ENCODE measurements at regions not wholly inside any gene's neighbourhood (a gene's known extent, or its start where the extent isn't known, plus 50 kb on each side); places are given as distances from the start of the nearest gene placed in this dataset.

DNA sequence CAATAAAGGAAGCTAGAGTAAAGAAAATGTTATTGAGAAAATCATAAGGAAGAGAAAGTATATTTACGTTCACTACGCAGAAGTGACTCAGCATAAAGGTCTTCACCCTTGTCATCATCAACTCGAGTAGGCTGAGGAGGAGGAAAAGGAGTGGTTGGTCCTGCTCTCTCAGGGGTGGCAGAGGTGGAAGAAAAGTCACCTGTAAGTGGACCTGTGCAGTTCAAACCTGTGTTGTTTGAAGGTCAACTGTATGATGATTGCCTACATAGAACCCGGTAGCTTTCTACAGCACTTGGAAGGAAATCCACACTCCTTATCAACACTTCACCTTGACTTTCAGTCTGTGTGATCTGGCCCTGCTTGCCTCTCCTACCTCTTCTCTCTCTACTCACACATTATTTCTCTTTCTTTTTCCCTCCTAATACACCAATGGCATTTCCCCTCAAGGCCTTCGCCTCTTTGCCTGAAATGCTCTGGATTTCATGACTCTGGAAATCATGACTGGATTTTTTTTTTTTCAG is 109.3 kb upstream of the CPEB4 start:
- no peak for DNase-seq (ENCODE audit: extremely low read depth in 1 of 2, low read depth in 1 of 2)

DNA sequence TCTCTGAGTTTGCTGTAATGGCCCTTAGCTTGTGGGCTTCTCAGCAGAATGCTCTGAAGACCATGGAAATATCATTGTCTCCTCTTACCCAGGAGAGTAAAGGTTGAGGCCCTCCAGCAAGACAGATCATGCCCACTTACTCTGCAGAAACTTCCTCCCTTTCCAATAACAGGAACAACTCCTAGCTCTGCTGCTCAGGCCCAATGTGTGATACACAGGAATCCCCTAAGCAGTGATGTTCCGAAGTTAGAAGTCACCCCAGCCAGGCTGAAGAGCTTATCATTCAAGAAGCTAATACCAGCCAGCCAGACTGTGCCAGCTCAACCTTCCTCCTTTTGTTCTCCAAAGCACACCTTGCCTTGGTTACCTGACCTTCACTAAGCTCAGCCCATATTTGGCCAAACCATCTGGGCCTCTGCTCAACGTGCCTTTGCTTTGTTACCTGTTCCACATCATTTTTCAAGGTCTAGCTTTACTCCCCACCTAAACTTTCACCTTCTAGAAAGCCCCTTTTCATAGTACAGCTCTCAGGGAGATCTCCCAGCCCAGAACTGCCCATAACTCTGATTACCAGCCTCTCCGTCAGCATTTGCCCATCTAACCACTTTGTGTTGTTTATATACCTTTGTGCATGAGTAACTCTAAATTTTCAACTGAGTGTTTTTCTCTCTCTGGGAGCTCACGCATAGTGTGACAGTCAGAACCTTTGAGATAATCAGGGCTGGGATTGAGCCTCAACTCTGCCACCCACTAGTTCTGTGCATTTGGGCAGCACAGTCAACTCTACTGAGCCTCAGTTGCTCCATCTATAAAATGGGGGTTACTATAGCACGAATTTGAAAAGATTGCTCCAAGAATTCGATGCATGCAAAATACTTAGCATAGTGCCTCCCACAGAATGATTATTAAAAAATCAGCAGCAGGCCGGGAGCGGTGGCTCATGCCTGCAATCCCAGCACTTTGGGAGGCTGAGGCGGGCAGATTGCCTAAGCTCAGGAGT is 107.6 kb upstream of the CPEB4 start:
- DNase-seq (ENCODE audit: extremely low read depth in 1 of 2, low read depth in 1 of 2), result no peak

DNA sequence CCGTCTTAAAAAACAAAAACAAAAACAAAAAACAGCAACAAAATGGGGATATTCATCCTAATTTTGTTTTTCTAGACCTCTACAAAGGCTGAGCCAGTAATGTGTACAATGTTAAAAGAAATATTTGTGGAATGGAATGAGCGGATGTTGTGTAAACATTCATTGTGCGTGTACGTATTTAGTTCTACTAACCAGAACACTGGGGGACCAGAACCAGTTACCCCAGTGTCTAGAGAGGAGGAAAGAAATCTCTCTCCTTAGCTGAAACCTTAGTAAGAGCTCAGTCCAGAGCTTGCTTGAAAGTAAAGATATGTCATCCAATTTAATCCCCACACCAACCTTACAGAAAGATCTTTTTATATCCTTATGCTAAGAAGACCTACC is 106.7 kb upstream of the CPEB4 start:
- no peak for DNase-seq (ENCODE audit: extremely low read depth in 1 of 2, low read depth in 1 of 2)

DNA sequence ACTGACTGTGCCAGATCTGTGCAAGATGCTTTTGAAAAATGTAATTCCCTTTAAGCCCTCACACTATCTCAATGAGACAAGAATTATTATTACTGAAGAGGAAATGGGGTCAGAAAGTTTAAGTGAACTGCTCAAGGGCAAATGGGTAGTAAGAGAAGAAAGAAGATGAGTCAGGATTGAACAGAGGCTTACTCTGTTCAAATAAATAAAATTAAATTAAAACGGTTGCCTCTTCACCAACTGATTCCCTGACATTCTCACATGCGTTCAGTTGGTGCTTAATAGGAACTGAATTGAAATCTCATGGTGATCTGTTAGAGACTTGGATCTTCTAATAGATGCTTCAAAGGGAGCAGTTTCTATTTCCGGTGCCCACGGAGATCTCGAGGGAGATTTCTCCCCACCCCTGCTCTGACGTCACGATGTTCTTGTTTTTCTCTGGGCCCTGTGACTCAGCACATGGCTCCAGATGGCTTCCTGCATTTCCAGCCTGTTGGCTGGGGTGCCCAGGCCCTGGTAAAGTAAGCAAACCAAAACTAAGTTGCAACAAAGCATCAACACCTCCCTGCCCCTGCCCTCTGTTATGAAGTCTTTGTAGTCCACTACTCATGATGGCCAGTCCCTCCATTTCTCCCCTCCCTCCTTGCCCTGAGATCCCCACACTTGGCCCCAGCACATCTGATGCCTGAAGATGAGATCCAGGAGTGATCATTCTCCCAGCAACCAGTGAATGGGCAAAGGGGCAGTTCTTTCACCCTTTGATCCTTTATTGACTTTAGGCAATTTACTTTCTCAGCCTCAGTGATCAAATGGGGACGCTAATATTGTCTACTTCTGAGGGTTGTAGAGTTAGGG is 106.1 kb upstream of the CPEB4 start:
- peak; percentile 1 to 42 for DNase-seq (ENCODE audit: extremely low read depth in 1 of 2, low read depth in 1 of 2)

DNA sequence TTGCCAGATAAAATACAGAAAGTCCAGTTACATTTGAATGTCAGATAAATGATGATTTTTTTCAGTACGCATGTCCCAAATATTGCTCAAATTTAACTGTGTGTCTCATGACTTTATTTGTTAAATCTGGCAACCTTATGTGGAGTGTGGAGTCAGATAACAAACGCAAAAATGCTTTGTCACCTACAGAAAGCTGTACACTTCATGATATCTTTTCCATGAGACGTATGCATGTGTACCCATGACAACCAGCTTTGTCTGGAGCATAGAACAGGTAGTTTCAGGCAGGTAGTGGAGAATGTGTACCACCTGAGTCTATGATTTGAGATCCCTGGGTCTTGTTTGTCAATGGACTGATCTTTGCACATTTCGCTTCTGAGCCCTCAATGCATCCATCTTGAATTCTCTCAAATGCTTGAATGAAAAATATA is 105.5 kb upstream of the CPEB4 start:
- no peak for DNase-seq (ENCODE audit: extremely low read depth in 1 of 2, low read depth in 1 of 2)

DNA sequence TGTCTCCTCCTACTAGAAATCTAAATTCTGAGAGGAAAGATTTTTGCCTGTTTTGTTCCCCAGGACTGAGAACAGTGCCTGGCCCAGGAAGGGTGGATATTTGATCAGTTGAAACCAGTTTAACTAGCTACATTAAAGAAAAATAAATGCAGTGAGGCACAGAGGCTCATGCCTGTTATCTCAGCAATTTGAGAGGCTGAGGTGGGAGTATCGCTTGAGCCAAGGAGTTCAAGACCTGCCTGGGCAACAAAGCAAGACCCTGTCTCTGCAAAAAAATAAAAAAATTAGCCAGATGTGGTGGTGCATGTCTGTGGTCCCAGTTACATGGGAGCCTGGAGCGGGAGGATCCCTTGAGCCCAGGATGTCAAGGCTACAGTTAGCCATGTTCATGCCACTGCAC is 104.8 kb upstream of the CPEB4 start:
- no peak for DNase-seq (ENCODE audit: extremely low read depth in 1 of 2, low read depth in 1 of 2)

DNA sequence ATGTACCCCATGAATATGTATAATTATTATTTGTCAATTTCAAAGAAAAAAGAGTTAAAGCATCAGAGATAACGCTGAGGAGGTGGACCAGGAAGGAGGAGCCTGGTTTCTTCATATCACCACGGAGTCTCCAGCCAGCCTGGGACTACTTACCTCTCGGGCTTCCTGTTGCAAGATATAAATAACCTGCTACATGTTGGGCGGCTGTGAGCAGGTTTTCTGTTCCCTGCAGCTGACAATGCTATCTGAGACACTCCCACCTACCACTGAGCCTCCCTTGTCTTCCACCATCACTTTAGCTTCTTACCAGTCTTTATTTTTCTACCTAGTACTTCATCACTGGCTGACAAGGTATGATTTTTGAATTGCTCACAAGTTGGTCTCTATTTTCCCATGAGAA is 102.7 kb upstream of the CPEB4 start:
- no peak for DNase-seq (ENCODE audit: extremely low read depth in 1 of 2, low read depth in 1 of 2)

DNA sequence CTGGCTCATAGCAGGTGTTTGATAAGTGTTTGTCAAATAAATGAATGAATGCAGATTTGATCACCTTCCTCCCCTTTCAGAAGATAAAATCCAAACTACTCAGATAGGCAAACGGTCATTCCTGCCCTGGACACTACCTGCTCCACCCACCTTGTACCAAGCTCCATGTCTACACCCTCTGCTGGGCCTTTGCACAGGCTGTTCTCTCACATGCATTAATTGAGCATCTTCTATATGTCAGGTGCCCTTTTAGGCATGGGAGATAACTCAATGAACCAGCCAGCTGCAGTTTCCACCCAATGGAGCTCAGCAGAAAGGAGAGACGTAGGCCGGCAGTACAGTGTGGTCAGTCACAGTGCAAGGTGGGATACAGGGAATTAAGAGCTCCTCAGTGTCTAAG is 102.3 kb upstream of the CPEB4 start:
- DNase-seq (ENCODE audit: extremely low read depth in 1 of 2, low read depth in 1 of 2), result no peak

DNA sequence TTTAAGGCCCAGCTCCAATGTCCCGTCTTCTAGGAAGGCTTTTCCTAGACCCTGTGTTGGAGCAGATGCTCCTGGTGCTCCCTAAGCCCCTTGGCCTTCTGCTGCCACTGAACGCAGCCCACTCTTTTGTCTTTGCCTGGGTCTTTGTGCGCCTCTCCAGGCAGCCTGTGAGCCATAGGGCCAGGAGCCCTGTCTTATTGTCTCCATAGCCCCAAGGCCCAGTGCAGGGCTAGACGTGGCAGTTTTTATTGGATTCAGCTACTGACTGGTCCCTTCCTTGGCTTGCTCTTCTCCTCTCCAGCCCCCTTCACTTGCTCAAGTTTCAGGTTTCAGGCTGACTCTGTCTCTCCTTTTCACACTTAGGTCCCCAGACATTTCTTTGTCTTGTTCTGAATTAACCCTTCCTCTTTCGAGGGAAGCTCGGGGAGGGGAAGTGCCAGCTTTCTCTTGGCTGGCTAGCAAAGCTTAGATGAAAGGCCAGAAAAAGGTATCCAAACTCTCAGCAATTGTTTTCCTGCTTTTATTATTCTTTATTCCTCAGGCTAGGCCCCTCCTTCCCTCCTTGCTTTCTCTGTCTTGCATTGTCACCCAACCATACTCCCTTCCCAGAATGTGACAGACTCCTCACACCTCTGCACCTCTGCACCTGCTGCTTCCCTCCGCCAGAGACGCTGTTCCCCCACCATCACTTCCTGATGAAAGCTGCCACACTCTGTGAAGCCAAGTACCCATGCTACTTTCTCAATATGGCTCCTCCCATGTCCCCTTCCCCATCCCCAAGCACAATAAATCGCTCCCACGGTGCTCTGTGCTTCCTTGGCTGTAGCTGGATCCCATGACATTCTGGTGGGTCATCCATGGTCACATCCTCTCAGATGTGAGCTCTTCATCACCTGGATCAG is 101.6 kb upstream of the CPEB4 start:
- DNase-seq (ENCODE audit: extremely low read depth in 1 of 2, low read depth in 1 of 2), result no peak

DNA sequence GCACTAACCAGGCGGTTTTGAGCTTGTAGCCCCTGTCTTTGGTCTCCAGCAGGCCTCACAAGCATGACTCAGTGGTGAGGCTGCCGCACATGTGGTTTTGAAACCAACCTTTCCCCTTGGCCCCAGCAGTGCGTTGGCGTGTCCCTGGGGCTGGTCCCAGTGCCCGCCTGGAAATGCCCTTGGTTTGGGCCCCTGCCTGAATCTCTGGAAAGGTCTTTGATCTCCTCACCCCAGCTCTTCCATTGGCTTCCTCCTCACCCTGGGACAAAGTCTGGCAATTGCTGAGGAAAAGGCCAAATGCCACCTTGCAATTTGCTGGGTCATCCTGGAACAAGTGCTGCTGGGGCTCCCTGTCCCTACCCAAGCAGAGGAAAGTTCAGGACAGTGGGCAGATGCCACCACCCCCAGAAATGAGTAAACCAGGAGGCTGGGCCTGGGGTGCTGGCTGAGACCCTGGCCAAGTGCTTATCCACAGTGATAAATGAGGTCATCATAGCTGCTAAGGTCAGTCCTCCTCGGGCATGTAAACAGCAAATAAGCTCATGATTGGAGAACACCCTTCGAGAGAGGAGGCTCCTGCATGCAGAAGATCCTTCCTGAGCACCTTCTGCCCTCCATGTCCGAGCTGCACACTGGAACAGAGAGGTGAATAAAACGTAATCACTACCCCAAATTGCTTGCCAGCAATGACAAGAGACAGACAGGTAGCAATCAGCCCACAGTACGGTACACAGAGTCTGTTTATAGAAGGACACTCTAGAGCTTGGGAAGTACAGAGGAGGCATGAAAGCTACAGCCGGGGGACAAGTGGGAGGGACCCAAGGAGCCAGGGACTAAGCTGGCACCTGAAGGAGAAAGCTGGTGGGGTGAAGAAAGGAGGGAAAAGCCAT is 98.9 kb upstream of the CPEB4 start:
- DNase-seq (ENCODE audit: extremely low read depth in 1 of 2, low read depth in 1 of 2), result peak in 1 of 2 donors; percentile 9

DNA sequence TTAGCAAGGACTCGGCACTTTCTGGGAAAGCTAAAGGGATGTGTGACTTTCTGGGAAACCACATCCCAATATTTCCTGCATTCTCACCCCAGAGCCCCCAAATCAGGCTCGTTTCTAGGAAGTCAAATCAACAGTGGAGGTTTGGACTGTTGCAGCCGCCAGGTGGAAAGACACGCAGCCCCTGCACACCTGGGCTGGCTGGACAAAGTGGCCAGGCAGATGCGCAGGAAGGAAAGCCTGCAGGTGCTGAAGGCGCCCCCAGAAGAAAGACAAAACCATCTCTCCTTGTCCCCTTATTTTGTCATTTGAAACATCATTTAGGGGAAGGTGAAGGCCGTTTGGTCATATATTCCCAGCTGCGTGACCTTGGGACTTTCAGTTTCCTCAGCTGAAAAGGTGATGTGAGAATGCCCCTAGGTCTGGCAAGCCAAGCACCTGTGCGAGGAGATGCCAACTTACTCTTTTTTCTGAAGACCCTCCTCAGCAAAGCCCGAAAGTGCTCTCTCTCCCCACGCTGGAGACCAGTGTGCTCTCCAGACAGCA is 97.9 kb upstream of the CPEB4 start:
- DNase-seq (ENCODE audit: extremely low read depth in 1 of 2, low read depth in 1 of 2), result no peak

DNA sequence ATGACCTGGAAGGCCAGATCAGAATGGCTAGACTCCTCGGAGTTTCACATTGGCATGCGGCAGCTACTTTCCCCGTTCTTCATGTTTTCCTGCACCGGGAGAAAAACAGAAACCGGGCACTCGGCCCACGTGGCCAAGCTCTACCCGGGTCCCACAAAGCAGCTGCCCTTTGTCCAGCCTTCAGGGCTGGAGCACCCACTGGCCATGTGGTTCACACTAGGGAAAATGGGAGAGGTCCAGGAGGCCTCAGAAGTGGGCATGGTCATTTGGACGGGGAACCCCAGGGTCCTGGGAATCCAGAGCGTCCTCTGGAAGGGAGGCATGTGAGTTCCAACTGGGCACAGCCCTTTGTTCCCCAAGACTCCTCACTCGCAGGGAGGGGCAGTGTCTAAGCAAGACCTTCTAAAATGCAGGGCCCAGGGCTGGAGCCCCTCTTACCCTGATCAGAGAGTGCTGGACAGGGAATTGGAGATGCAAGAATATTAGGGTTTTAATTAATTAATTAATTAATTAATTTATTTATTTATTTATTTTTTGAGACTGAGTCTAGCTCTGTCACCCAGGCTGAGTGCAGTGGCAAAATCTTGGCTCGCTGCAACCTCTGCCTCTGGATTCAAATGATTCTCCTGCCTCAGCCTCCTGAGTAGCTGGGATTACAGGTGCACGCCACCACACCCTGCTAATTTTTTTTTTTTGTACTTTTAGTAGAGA is 97.2 kb upstream of the CPEB4 start:
- no peak for DNase-seq (ENCODE audit: extremely low read depth in 1 of 2, low read depth in 1 of 2)

DNA sequence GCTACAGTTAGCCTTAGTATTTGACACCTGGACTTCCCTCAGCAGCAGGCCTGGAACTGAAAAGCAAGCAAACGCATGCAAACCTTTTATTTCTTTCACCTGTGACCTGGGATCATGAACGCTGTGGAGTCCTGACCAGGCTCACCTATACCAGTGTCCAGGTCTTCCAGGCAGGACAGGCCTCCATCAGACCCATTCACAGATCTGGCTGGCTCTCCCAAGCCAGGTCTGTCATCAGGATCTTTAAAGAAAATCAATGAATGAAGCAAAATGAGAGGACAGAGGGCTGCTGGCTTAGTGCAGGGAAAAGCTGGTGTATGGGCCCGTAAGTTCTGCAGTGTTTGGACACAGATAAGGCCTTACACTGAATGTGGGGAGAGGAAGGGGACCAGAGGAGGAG is 96.3 kb upstream of the CPEB4 start:
- DNase-seq (ENCODE audit: extremely low read depth in 1 of 2, low read depth in 1 of 2), result no peak

DNA sequence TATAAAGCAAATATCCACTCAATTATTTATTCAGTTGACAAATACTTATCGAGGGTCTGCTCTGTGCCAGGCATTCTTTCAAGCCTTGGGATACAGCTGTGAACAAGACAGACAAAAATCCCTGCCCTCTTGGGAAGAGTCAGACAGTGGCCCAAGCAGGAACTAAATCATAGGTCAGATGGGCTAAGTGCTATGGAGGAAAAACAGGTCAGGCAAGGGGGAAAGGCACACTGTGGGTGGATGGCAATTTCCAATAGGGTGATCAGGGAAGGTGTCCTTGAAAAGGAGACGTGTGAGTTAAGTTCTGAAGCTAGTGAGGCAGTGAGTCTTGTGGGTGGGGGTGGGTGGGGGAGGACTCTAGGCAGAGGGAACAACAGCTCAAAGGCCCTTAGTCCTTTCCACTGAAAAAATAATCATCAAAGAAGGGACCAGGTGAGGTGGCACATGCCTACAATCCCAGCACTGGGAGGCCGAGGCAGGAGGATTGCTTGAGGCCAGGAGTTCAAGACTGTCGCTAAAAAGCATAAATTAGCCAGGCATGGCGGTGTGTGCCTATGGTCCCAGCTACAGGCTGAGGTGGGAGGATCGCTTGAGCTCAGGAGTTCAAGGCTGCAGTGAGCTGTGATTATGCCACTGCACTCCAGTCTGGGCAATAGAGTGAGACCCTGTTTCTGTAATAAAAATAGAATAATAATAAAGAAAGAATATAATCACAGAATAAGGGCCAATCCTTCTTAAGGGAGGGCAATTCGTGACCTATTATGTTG is 95.2 kb upstream of the CPEB4 start:
- no peak for DNase-seq (ENCODE audit: extremely low read depth in 1 of 2, low read depth in 1 of 2)

DNA sequence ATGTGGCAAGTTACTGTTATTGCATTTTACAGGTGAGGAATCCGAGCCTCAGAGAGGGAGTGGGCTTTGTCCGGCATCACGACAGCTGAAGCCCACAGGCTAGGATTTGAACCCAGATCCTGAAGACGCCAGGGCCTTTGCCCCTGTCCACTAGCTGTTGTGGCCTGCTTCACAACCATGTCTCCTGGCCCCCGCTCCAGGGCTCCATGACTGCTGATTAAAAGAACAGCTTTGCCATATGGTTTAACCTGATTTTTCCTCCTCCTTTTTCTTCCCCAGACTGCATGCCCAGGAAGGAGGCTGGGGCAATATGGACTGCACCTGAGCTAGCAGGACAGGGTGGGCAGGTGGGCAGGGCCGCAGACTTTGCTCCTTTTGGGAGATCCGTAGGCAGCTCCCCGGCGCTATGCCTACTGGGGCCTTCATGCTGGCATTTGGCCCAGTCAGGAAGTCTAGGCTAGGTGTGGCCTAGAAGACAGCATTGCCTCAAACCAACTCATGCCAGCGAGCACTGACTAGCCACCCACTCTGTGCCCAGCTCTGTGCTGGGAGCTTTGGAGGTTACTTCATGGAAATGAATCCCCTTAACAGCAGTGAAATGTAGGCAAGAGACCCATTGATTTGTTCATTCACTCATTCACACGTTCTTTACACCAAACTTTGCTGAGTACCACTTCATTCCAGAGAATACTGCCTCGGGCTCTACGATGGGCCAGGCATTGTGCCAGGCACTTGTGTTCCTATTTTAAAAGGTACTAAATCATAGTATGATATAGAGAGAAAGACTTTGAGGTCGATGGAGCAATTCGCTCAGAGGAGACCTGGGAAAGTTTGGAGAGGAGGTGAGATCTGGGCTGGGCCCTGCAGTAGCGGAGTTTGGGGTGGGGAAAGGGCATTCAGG is 94.3 kb upstream of the CPEB4 start:
- no peak for DNase-seq (ENCODE audit: extremely low read depth in 1 of 2, low read depth in 1 of 2)

DNA sequence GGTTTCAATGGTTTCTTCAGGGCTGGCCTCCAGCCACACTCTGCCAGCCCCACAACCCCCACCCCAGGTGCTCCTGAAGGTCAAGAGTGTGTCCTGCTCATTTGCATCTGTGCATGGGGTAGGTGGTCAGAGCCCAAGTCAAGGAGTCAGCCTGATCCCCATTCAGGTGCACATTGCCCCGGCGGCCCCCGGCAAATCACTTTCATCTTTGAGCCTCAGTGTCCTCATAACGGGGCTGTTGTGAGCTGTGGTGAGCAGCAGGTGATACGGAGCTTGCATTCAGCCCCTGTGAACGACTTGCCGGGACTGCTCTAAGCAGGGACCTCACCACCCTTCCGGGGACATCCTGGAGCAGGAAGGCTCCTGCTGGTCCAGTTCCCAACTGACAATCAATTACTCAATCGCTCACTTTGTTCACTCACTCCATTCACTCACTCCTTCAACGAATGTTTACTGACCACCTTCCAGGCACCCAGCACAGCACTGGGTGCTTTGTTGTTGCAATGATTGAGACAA is 93.2 kb upstream of the CPEB4 start:
- DNase-seq (ENCODE audit: extremely low read depth in 1 of 2, low read depth in 1 of 2), result no peak

DNA sequence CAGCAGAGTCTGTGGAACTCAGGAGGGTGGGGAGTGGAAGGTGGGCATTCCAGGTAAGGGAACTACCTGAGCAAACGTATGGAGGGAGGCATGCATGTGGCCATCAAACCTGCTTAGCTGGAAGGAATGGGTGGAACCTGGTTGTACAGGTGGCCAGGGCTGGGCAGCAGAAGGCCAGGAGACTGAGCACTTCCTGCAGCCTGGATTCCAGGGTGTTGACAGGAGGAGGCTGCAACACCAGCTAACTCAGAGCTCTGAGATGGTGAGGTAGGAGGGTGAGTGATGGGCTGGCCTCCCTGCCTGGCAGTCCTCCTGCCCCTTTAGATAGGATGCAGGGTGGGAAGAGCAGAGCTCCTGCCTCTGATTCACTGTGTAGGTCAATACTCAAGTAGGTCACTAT is 92.5 kb upstream of the CPEB4 start:
- DNase-seq (ENCODE audit: extremely low read depth in 1 of 2, low read depth in 1 of 2), result no peak

Data from stimulated activated CD8-positive, alpha-beta memory T cell treated with anti-CD3 and anti-CD28 coated beads, Interleukin-7, amount 100 ng/mL, for 48 hours (primary cell).